Fibroblast of the aortic adventitia (primary cell): ENCODE measurements at regions not wholly inside any gene's neighbourhood (a gene's known extent, or its start where the extent isn't known, plus 50 kb on each side); places are given as distances from the start of the nearest gene placed in this dataset.

Experiments
- DNase-seq: peaks from one replicate; pipeline ENCODE4 v3.0.0-alpha.2; 2010; ENCODE audit warnings: low read depth
- H3K4me3 ChIP-seq: 2 replicates; pipeline ENCODE4 v1.5.1; 2011; ENCODE audit warnings: low read depth, mild to moderate bottlenecking, control low read depth, low read length, moderate library complexity
- TF ChIP-seq, protein P1 (sequence below): IDR thresholded peaks from 2 replicates; pipeline ENCODE4 v1.5.1; 2011; ENCODE audit warnings: mild to moderate bottlenecking, low read length, control low read depth, inconsistent platforms; ENCODE audit not compliant: insufficient read depth

DNA sequence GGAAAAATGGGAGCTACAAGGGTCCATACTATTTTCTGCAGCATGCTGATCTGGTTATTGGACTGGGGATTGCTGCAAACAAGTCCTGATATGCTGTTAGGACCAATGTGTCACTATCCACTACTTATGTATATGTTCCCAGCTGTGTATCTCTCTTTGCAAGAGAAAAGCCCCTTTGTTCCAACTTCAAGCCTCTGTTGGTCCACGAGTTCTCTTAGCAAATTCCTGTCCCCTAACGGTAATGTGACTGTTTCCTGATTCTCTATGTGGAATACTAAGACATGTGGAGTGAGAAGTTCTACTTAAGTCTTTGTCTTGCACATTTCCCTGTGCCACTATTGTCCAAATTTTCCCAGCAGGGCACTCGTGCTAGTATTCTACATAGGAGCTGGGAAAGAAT is 557.7 kb downstream of the FSCB start:
- TF ChIP-seq, protein P1, sequence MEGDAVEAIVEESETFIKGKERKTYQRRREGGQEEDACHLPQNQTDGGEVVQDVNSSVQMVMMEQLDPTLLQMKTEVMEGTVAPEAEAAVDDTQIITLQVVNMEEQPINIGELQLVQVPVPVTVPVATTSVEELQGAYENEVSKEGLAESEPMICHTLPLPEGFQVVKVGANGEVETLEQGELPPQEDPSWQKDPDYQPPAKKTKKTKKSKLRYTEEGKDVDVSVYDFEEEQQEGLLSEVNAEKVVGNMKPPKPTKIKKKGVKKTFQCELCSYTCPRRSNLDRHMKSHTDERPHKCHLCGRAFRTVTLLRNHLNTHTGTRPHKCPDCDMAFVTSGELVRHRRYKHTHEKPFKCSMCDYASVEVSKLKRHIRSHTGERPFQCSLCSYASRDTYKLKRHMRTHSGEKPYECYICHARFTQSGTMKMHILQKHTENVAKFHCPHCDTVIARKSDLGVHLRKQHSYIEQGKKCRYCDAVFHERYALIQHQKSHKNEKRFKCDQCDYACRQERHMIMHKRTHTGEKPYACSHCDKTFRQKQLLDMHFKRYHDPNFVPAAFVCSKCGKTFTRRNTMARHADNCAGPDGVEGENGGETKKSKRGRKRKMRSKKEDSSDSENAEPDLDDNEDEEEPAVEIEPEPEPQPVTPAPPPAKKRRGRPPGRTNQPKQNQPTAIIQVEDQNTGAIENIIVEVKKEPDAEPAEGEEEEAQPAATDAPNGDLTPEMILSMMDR = no peak
- no peak for DNase-seq
- no peak overlapping the region for H3K4me3 ChIP-seq

DNA sequence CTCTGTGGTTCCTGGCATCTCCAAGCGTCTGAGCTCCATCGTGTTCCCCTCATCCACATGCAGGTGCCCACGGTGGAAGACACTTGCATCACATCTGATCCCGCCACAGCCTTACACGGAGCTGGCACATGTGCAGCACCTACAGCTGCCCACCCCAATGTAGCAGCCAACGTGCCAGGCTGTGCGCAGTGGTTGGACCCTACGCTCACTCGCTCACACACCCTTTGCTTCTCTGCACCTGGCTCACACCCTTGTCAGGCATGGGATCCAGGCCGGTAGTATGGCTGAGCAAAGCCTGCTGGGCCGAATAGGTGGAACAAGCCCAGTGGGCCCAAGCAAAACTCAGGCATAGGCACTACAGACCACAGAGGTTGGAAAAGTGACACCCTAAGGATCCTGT is 567.2 kb downstream of the FSCB start:
- DNase-seq = no peak
- H3K4me3 ChIP-seq = no peak overlapping the region
- TF ChIP-seq, protein P1 = no peak

DNA sequence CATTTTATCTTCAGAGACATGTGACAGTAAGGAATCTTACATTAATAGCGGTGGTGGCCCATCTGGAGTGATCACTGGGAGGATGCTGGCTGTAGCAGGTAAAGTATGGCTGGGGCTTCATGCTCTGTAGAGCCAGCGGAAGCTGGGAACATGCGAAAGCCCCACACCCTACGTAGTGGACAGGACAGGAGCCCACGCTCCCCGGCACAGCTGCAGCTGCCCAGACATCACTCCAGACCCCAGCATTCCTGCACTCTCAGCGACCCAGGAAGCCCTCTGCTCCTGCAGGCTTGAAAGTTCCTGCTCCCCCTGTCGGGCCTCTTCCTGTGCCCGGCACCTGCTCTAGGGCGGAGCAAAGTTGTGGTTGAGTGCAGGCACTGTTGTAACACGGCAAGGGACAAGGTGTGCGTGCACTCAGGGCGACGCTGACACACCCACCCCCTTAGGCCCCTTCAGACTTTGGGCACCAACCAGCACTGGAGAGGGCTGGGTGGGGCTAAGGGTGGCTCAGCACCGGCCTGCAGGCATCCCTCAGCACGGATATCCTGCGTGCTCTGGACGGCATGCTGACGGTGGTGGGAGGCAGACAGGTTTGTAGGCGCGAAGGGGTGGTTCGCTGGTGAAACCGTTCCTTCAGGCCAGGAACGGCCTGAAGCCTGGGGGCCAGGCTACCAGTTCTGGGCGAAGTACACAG is 568.3 kb downstream of the FSCB start:
- TF ChIP-seq, protein P1 = no peak
- no peak for DNase-seq
- no peak overlapping the region for H3K4me3 ChIP-seq

DNA sequence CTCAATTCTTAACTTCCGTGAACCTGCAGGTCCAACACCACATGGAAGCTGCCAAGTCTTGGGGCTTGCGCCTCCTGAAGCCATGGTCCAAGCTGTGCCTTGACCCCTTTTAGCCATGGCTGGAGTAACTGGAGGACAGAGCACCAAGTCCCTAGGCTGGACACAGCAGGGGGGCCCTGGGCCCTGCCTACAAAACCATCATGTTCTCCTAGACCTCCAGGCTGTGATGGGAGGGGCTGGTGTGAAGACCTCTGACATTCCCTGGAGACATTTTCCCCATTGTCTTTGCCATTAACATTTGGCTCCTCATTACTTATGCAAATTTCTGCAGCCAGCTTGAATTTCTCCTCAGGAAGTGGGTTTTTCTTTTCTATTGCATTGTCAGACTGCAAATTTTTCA is 570.1 kb downstream of the FSCB start:
- TF ChIP-seq, protein P1 = no peak
- DNase-seq = no peak
- no peak overlapping the region for H3K4me3 ChIP-seq

DNA sequence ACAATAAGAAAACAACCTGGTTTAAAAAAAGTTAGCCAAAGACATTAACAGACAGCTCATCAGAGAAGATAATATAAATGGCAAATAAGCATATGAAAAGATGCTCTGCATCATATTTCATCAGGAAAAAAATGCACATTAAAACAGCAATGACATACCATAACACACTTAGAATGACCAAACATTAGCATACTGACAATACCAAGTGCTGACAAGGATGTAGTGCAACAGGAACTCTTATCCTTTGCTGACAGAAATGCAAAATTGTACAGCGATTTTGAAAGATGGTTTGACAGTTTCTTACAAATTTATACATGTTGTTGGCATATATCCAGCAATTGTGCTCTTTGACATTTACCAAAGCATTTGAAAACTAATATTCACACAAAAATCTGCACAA is 573.0 kb downstream of the FSCB start:
- no peak for DNase-seq
- no peak overlapping the region for H3K4me3 ChIP-seq
- TF ChIP-seq, protein P1 = no peak

DNA sequence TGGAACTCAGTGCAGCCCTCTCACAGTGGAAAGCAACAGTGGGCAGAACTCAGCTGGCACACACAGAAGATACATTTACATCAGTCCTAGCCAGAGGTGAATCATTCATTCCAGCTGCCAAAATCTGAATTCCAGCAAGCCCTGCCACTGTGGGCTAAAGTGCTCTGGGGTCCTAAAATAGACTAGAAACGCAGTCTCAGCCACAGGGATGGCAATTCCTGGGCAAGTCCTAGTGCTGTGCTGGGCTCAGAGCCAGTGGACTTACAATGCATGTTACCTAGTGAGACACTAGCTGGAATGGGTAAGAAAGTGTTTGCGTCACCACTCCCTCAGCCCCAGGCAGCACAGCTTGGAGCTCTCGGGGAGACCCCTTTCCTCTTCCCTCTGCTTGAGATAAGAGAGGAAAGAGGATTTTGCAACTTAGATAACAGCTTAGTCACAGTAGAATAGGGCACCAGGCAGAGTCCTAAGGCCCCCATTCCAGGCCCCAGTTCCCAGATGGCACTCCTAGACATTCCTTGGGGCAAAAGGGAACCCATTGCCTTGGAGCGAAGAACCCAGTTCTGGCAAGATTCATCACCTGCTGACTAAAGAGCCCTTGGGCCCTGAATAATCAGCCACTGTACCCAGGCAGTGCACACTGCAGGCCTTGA is 592.9 kb downstream of the FSCB start:
- TF ChIP-seq, protein P1 = no peak
- DNase-seq = no peak

More for the DNA sequence above, 592.9 kb downstream of the FSCB start:
- H3K4me3 ChIP-seq = no peak overlapping the region
